ENCODE measurements at regions not wholly inside any gene's neighbourhood (a gene's known extent, or its start where the extent isn't known, plus 50 kb on each side); places are given as distances from the start of the nearest gene placed in this dataset.
A peak's percentile ranks its signal among the peaks of the same experiment; 100 is the strongest.

- no peak for DNase-seq
Measured at GRCh38 chr1:60228041-60228491, 154.5 kb upstream of the C1orf87 start.

DNA sequence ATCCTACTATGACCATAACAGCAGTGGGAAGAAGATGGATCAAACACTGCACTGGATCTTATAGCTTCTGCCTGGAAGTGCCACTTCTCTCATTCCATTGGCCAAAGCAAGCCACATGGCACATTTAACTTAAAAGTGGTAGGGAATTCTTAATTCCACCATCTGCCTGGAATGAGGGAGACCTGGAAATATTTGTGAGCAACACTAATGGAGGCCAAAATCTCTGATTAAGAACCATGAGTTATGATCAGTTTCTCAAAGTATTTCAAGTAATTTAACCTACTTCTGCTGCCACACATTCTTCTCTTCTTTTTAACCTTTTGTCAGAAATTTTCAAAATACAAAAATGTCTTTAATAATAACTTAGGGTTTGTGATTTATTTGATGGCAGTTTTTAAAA, 154.0 kb upstream of the C1orf87 start:
- no peak for DNase-seq

DNA sequence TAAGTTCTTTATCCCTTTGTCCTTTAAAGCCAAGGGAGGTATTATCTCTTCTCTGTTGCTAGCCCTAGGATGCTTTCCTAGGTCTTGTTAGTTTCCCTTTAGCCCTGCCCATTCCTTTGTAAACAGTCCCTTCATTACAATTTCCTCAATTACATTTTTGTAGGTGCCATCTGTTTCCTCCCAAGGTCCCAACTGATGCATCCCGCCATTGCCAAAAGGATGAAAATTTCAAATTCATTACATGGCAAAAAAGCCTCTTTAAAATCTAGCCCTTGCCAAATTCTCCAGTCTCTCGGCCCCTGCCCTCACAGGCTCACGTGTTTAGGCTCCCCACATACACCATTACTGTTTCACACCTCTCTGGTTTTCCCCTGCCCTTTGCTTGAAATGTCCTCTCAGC, 151.9 kb upstream of the C1orf87 start:
- peak; percentile 60 for DNase-seq

DNA sequence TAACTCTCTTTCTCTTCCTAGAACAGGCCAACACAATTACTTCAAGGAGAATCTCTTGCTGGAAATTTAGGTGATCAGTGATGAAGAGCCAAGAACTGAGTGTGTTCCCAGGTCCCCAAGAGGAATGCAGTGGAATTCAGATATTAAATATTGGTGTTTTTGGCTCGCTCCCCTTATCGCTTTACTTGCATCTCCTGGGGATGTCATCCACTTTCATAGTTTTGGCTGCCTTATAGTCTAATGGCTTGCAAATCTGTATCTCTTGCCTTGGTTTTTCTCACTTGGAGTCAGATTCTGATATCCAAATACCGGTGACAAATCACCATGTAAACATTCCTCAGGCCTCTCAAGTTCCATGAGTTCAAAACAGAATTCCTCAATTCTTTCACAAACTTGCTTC, 151.0 kb upstream of the C1orf87 start:
- DNase-seq = no peak

DNA sequence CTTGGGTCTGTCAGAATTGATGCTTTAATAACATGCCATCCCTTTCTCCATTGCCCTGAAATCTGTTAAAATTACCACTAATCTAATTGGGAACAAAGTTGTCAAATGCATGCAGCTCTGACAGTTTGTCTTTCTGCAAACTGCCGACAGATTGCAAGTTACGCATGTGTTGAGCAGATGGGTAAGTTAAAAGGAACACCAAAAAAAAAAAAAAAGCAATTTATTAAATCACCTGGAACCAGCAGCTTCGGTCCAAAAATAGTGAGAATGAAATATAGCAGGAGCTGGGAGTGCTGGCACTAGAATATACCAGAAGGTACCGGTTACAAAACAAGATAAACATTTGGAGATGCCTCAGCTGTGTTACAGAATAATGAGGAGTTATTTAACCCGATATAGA, 149.6 kb upstream of the C1orf87 start:
- peak; percentile 91 for DNase-seq

DNA sequence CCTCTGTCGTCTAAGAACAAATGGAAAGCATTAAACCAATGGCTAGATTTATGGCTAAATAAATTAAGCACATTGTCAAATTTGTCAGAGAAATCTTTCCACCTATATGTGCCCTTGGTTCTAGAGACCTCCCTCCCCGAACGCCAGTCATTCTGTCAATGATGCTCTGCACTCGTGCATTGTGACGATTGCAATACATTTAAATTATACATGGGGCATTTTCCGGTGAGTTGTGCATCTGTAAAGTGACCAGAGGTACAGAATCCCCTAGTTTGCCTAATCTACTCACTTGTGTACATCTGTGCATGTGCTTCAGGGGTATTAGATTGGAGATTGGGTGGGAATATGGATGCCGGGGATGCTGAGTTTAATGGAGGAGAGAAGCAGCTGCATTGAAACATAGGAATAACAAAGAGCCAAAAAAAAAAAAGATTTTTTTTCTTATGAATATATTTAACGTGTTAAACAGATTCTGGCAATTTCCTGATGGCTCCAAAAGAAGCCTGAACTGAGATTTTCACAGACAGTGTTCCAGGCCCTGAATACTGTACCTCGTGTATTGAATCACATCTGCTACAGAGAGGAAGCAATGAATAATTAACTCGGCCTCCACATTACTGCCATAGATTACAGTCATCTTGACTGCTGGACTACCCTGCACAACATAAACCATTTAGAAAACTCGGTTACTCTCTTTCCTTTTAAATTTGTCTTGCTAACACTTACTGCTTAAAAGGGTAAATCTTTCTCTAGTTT, 149.0 kb upstream of the C1orf87 start:
- peak; percentile 34 for DNase-seq

DNA sequence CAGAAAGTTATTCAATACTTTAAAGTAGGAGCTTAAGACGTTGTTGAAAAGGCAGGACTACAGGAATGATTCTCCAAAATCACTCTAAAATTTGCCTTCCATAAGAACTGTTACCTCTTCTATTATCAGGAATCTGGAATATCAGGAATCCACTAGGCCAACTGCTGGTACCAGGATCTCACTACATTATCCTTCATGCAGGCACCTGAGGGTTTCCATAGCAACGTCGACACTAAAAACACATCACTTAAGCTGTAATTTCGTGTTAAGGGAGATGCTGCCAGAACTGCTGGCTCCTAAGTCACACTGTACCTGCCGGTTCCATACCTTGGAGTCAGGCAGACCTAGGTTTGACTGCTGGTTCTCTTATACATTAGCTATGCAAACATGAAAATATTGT, 139.7 kb upstream of the C1orf87 start:
- DNase-seq = no peak

- DNase-seq = no peak
Measured at GRCh38 chr1:60196026-60196425, 122.5 kb upstream of the C1orf87 start.

DNA sequence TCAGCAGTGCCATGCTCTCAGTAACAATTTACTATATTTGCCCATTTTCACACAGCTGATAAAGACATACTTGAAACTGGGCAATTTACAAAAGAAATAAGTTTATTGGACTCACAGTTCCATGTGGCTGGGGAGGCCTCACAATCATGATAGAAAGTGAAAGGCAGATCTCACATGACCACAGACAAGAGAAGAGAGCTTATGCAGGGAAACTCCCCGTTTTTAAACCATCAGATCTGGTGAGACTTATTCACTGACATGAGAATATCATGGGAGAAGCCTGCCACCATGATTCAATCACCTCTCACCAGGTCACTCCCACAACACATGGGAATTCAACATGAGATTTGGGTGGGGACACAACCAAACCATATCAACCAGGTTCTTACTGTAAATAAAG, 112.1 kb upstream of the C1orf87 start:
- DNase-seq = no peak

GRCh38 chr1:60184521-60184920, 111.0 kb upstream of the C1orf87 start:
- DNase-seq = no peak

- DNase-seq = no peak
Measured at GRCh38 chr1:60173729-60174505, 100.3 kb upstream of the C1orf87 start.

GRCh38 chr1:60173006-60173405, 99.4 kb upstream of the C1orf87 start:
- no peak for DNase-seq

DNA sequence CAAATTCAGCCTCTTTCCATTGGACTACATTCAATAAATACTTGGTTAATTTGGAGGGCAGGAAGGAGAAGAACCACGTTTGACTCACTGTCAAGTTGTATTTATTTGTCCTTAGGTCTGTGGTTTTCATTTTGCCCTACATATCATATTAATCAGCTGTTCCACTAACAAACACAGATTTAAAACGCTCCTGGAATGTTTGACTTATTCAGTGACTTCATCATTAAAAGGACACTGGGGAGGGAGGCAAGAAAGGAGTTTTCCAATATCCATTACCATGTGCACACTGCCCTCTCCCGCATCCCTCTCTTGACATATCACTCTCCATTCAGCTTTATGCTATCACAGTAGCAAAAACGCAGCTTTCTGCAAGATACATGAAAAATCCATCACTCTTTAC, 98.2 kb upstream of the C1orf87 start:
- no peak for DNase-seq

GRCh38 chr1:60170709-60171108, 97.1 kb upstream of the C1orf87 start:
- DNase-seq = no peak

DNA sequence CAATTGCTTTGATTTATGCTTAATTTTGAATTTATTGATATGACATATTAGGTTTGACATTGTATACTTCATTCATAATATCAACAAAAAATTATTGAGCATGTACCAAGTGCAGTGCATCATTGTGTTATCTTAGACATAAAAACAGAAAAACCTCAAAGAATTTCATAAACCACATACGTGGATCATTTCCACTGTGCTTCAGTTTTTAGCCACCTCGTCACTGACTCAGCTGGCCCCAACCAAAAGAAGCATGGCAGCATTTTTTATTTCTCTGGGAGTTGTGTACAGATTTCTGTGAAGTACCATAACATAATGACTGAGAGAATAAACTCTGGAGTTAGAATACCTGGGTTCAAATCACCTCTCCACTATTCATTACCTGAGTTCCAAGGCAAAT, 95.6 kb upstream of the C1orf87 start:
- DNase-seq = no peak

DNA sequence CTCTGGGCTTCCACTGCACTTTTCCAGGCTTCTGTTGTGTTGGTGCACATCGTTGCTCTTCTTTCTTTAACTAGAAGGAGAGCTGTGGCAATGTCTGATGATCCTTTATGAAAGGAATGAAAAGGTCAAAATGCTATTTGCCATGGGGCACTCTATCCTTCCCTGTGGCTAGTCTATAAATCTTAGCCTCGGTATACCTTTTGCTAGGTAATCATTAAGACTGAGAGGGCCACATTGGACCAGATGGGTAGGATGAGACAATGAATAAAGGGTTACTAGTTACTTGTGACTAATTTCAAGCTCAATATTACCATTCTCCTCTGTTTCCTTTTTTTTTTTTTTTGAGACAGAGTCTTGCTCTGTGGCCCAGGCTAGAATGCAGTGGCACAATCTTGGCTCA, 89.4 kb upstream of the C1orf87 start:
- no peak for DNase-seq

- no peak for DNase-seq
Measured at GRCh38 chr1:60160141-60160540, 86.6 kb upstream of the C1orf87 start.

- DNase-seq = no peak
Measured at GRCh38 chr1:60156371-60156770, 82.8 kb upstream of the C1orf87 start.

DNA sequence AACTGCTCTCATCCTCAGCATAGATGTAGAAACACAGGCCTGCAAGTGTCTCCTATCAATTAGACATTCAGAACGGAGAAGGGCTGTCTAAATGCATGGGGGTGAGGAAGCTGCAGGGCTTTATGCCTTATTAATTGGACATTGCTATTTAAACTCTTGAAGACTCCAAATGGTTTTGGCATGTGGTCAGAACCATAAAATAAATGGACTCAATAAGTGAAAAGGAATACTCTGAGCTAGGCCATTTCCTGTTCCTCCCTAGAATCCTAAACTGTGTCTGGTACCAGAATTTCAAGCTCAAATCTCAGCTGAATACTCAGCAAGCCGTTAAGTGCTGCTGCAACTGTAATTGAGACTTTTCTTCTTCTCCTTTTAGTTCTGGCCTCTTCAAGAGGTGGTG, 80.4 kb upstream of the C1orf87 start:
- no peak for DNase-seq

DNA sequence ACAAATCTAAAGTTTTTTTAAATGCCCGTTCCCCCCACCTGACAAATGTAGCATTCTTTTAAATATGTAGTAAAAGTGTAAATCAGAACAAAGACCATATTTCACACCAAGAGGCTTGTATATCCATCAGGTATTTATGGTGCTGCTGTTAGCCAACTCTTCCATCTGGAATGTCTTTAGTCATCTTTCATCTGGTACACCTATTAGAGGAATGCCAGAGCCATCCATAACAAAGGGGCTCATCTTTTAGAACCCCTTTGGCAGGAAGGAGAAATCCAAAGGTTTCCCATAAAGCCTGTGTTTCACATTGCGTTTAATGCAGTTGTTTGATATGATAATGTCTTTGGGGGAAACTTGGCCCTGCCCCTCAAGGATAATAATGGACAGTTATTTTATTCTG, 79.3 kb upstream of the C1orf87 start:
- DNase-seq = no peak

- no peak for DNase-seq
Measured at GRCh38 chr1:60151311-60151710, 77.7 kb upstream of the C1orf87 start.

DNA sequence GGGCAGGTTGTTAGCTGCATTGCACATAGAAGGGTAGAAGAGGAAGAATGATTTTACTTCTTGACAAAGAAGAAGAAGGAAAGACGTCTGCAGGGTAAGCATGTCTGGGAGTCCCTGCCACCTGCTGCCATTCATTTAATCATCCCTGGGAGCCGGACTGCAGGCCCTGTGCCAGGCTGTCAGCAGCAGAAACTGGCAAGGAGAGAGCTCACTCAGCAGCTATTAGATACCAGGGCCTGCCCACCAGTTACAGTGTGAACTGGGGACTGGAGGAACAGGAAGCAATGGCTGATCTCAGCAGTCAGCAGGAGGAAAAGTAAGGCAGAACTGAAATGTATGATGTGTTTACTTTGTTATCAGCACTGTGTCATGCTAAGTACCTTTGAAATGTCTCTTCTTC, 75.7 kb upstream of the C1orf87 start:
- DNase-seq = peak; percentile 78

GRCh38 chr1:60146884-60147283, 73.3 kb upstream of the C1orf87 start:
- no peak for DNase-seq

DNA sequence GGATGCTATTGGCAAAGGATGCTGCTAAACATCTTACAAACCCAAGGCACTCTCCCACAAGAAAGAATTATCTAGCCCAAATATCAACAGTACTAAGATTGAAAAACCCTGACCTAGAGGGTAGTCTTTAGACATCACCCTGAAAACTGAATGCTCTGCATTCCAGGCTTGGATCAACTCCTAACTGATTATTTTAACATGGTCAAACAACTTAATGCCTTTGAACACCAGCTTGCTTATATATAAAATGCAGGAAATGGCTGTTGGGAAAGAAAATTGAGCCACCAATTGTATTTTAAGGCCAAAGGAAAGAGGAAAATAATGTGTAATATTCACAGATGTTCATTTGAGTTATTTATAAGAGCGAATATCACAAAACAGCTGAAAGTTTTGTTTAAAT, 72.2 kb upstream of the C1orf87 start:
- DNase-seq = no peak

DNA sequence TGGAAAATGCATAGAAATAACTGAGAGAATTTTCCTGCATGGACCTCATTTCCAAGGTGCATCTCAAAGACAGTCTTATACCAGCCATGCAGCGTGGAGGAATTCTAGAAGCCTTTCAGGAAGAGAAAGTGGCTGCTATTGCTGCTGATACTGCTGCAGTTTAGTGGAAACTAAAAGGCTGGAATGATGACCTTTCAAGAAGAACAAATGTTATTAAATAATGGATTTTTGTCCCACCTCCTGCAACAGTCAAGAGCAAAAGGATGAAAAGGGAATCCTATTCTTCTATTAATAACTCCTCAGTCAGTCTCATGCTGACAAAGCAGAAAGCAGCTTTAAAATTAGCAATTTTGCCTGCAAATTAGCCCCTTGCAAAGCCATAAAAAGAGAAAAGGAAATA, 68.2 kb upstream of the C1orf87 start:
- no peak for DNase-seq

All from NCI-H446 treated with DMSO at 0.1 percent for 48 hours (cell line).